ENCODE measurements at regions not wholly inside any gene's neighbourhood (a gene's known extent, or its start where the extent isn't known, plus 50 kb on each side); places are given as distances from the start of the nearest gene placed in this dataset.

DNA sequence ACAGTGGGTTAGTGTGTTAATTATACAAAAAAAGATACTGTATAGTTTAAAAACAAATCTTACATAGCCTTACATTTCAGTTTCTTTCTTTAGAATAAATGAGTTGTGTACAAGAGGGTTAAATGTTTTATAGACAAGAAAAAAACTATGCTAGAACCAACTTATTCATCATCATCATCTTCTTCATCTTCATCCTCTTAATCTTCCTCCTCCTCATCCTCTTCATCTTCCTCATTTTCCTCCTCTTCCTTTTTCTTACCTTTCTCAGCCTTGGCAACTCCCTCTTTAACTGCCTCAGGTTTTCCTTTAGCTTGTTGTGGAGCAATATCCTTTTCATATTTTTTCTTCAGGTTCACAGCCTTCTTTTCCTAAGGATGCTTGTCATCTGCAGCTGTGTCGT, 53.7 kb downstream of the RPS12 start:
- no peak for DNase-seq (ENCODE audit: low spot score)

DNA sequence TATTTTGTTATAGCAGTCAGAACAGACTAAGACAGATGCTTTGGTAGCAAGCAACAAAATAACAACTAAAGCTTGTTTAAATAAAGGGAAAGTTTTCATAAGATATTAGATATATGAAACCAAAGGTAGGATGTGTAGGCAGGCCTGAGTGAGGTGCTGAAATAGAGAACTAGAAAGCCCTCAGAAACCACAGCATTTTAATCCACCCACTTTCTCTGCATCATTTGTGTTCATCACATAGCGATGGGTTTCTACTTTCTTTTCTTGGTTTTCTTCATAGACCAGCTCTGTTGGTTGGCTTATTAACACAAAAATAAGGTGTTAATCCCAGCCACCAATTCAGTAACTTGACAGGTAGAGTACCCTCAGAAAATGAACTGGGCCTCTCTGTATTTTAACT, 58.6 kb downstream of the RPS12 start:
- no peak for DNase-seq (ENCODE audit: low spot score)

DNA sequence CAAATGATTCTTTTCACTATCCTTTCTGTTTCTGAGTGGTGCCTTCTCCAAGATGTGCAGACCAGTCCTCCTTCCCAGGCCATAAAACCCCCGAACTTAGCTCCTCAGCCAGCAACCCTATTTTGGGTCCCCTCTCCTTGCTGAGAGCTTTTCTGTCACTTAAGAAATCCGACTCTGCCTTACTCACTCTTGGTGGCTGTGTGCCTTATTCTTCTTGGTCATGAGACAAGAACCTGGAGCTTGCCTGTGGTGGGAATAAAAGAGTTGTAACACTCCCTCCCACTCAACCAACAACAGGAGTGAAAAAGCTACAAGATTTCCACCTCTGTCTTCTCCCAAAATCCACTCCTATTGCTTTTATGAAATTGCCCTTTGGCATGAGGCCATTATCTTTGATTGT, 62.6 kb downstream of the RPS12 start:
- DNase-seq (ENCODE audit: low spot score), result no peak

DNA sequence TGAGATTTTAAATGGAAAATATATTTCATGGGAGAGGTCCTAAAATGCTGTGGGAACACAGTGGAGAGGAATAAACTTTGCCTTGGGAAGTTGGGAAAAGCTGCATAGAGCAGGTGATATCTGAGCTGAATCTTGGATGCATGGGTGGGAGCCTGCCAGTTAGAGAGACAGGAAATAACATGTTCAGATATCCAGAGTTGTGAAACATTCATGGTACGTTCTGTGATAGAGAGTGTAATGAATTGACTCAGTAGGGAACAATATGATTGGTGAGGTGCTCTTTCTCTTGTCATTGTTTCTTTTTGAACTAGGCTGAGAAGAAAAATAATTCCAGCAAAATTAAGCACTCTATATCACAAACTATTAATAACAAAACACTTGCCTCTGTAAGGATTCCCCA, 72.8 kb downstream of the RPS12 start:
- DNase-seq (ENCODE audit: low spot score), result no peak

DNA sequence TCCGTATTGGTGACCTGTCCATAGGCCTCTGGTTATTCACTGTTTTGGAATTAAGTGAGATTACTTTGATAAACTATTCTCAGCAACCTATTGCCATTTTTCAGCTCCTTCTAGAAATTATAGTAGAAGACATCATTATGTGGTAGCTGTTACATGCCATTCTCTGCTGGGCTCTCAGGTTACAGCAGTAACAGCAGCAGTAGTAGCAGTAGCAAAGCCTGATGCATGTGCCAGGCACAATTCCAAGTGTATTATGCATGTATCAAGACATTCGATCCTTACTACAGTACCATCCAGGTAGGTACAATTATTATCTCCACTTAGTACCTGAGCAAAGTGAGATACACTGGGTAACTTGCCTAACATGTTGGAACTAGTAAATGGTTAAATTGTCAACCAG, 74.3 kb downstream of the RPS12 start:
- DNase-seq (ENCODE audit: low spot score), result no peak

DNA sequence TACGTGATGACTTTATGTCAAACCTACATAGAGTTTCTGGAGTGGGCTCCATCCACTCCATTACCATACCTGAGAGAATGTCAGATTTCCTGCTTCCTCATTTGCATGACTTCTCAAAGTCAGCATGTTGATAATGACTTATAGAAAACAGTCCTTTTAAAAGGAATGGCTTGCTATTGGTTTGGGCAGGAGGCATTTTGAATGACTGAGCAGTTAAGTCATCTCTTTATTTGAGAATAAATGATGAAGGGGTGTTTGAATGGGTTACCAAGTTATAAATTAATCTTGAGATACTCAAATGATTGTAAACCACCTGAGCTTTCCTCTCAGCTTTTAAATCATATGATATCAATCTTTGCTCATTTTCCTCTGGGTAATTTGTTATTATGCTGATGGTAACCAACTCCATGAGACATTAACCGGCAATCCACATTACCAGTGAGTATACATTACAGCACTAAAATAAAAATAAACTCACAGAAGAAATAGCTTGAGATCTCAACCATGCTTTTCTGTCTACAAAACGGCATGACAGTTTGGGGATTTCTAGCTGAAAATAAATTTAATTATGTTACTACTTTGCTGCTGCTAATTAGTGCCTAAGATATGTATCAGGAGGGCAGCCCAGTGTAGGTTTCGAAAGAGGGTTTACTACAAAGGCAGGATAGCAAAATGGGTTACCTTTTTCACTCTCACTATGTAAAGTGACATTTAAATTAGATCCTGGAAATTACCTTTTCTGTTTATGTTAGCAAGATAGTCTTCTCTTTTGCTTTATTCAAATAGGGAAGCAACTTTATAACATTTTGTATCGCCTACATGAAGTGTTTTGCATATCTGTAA, 78.8 kb downstream of the RPS12 start:
- no peak for DNase-seq (ENCODE audit: low spot score)

DNA sequence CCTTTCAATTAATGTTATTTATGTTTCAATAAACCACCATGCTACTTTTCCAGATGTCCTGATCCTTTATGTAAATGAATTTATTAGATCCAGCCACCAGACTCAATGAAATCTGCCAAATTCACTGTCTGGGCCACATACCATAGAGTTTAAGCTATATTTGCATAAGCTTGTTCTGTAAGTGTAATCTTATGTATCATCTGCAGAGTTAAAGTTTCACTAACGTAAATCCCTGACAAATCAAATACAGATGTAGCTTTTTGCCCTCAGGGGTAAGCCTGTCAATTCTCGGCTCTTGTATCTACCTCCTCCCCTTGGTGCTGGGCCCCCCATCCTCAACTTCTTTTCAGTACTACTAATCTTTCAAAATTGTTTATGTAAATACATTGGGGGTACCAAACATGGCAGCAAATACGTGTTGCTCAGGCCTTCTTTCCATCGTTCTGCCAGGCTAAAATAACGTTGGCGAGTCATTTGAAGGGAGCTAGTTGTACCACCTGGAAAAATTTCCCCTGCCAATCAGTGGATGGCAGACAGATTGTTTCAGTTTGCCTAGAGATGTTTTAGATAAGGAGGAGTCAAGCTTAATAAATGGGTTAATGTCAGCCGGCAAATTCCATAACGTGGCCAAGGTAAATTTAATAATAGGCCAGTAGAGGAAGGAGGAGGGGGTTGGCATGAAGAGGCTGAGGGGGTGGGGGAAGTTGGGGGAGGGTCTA, 79.6 kb downstream of the RPS12 start:
- DNase-seq (ENCODE audit: low spot score), result no peak

DNA sequence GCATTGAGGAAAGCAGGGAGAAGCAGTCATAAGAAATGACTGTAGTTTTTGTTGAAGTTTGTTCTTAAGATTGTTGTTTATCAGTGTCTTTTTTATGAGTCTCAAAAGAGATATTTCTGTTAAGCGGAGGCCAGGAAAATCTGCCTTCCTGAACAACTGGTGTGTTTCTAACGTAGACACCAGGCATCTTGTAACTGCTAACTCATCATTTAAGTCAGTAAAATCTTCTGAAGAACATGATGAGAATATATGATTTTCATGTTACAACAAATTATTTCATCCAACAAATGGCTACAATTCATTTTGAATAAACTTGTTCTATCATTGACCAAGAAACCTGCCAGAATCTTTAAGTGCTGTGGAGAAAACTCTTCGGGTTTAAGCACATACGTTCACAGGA, 84.0 kb downstream of the RPS12 start:
- no peak for DNase-seq (ENCODE audit: low spot score)

DNA sequence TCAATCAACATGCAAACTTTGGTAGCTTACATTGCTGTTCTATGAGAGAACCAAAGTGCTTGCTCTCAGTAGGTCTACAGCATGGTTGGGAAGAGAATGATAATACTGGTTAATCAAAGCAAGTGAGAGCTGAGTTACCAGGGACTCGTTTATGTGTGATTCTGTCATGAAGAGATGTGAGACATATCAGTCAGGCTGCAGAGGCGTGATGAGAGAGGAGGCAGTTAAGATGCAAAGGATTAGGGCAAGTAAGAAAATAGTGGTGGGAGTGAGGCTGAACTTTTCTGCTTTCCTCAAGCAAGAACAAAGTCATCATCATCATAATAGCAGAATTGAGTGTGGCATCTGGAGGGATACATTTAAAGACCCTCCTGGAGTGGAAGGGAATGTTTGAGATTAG, 86.5 kb downstream of the RPS12 start:
- no peak for DNase-seq (ENCODE audit: low spot score)

DNA sequence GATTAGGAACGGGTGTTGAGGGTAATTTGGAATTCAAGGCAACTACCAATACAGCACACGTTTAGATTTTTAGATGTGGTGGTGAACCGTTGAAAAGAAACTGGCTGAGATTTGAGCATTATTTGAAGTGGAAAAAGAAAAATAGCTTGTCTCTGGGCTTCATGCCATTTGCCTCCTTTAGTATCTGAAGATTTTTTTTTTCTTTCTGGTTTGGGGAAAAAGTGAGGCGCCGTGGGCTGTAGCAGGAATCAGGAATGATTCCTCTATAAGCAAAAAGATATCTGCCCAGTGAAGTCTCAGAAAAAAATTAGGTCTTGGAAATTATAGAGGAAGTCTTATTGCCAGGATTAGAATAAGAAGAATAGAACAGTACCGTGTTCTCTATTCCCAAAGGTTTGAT, 88.5 kb downstream of the RPS12 start:
- no peak for DNase-seq (ENCODE audit: low spot score)

DNA sequence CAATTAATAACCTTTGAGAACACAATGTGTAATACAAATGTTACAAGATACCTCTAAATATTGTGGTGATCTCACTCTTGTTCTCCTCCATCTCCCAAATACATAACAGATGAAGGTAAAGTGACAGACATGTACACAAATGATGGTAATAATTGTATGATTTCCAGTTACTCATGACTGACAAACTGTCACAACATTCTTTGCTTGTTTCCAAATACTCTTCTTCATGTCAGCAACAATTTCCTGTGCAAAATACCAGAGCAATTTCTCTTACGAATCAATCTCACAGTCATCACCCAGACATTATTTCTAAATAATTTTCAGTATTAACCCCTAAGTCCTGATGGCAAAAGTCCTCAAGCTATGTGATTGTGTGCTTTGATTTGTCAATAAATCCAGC, 92.9 kb downstream of the RPS12 start:
- DNase-seq (ENCODE audit: low spot score), result no peak

DNA sequence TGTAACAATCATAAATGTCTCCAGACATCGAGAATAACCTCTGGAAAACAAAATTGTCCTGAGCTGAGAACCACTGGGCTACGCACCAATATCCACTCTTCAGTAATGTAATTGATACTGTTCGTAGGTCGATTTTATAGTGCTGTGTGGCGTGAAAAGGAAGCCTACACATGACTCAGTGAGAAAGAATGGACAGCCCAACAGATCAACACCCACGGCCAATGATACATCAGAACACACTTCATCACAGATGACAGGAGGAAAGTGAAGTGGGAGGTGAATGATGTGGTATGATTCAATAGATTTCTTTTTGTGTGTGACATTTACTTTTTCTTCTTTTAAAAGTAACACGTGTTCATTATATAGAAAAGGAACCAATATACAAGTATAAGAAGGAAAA, 93.5 kb downstream of the RPS12 start:
- DNase-seq (ENCODE audit: low spot score), result no peak

DNA sequence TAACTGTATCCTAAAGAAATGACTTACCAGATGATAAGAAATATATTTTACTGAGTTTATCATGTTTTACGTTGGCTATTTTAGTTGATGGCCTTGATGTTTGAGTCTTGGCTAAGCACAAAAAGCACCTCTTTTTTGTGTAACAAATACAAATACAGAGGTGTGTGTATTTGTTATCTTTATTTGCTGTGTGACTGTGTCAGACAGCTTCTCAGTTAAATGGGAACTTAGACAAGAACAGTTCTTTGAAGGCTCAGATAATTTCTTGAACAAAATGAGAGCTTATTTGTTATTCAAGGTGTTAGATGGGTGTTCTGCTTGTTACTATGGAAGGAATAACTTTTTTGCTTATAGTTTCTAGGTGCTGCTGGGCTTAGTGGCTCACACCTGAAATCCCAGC, 95.4 kb downstream of the RPS12 start:
- DNase-seq (ENCODE audit: low spot score), result no peak

DNA sequence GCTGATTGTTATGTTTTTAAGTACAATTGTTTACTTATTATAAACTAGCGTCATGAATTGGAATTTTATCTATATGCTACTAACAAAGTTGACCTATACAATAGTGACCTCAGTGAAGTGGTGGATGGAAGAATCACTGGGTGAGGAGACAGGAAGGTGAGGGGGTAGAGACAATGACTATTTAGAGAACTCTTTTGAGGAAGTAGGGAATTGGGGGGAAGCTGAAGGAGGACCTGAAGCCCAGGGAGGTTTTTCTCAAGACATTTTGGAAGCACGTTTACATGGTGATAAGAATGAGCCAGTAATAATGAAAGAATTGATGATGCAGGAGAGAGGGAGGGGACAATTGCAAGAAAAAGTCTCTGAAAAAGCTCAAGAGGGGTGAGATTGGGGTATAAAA, 96.4 kb downstream of the RPS12 start:
- DNase-seq (ENCODE audit: low spot score), result no peak

DNA sequence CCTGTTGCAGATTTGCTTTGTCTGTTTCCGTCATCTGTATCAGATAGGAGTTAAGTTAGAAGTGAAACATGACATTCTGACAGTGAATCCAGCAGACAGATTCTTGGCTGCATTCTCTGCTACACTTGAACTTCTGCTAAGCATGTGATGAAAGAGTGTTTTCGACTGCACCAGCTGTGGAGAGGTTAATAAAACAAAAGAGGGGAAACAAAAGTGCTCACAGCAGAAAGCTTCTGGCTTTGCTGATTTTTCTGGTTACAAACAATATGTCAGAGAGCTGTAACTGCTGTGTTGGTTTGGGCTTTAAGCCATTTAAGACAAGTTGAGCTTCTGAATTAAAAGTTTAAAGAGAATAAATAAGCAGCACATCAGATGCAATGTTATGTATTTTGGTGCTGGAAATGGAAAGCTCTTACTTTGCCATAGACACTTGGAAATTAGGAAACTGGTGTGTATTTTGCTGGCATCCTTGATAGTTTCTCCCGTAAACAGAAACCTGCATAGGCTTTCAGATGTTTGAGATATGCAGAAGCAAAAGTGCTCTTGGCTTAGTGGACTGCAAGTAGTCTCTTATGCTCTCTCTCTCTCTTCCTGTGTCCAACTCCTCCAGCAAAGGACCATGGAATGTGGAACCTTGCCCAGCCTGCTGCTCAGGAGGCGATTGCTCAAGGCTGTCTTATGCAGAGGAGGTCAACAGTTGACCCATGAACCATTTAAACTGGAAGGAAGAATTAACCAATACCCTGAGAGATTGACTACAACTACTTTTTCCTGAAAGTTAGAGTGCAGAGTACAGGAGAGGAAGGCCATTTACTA, 104.9 kb downstream of the RPS12 start:
- no peak for DNase-seq (ENCODE audit: low spot score)

DNA sequence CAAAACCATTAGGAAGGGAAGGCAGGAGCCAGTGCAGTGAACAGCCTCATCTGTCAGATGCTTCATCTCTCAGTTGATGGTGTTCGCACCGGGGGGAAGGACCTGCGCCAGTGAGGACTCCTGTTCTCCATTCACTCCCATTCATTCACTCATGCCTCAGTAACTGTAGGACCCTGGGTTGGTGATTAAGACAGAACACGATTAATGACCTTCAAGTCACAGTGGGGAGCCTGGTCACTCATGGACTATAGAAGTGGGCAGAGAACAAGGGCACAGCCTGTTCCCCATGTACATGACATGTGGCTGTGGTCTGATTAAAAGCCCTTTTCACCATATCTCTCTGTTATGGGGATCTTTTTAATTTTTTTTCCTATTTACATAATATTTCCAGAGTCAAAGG, 113.3 kb downstream of the RPS12 start:
- DNase-seq (ENCODE audit: low spot score), result no peak

DNA sequence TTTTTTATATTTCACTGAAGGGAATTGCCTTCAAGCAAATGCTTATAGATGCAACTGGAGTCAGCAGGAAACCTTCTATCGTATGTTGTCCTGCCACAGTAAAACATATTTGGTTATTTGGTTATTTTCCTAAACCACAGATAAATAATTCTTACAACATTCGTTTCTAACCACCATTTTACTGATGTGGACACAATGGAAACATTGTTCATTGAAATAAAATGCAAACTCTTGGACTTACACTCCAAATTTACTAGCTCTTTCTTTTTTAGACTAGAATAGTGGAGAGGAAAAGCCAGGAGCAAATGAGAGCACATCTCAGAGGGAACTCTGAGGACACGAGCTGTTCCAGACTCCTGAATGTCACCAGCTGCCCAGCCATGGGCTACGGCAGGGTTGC, 114.8 kb downstream of the RPS12 start:
- no peak for DNase-seq (ENCODE audit: low spot score)

DNA sequence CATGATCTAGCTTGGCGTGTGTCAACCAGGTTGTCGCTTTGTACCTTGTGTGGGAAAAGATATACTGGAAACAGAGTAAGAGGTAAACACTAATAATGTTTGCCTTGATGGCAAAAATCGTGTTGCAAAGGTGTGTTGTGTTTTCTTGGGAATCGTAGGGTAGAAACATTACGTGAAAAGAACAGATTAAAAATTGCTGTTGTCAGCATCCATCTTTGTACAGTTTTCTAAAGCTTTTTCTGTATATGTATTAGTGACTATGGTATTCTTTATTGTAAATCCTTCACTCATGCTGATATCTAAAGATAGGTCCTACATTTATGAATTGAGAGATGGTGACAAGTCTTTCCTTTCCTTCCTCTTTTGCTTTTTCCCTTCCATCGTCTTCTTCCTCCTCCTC, 116.9 kb downstream of the RPS12 start:
- no peak for DNase-seq (ENCODE audit: low spot score)

DNA sequence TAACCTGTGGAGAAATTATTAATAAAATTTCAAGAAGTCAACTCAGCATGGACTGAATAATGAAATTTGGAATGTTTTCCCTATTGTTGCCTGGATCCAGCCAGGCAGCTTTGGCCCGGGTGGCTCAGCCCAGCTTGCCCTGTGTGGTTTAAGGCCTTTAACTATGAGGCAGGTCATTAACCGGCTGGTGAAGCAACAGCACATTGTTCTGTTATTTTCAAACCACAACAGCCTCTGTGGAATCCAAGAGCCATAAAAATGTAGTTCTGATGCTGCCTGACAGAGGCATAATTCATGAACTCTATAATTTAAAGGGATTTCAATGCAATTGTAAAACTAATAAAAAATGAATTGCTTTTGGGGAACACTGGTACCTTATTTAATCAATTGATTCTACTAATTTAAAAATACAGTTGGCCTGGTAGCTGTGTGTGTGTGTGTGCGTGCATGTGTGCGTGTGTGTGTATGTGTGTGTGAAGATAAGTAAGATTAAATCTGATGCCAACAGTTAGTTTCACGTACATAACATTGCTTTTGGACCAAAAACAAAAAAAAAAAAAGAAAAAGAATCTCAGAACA, 117.7 kb downstream of the RPS12 start:
- no peak for DNase-seq (ENCODE audit: low spot score)

DNA sequence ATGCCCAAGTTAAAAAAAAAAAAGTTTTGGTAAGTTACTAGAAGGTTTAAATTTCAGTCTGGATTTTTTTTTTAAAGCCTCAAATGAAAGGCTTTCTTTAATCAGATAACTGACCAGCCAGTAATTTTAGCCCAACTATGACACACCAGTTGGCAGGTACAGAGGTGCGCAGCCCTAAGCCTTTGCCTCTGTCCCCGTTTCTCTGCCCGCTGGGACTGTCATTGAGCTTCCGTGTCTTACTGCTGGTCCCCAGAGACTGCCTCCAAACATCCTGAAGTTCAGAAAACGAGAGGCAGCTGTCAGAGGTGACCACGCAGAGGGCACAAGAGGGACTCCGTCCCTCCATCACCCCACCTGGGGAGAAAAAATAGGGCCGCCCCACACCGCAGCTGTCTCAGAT, 118.2 kb downstream of the RPS12 start:
- DNase-seq (ENCODE audit: low spot score), result no peak

DNA sequence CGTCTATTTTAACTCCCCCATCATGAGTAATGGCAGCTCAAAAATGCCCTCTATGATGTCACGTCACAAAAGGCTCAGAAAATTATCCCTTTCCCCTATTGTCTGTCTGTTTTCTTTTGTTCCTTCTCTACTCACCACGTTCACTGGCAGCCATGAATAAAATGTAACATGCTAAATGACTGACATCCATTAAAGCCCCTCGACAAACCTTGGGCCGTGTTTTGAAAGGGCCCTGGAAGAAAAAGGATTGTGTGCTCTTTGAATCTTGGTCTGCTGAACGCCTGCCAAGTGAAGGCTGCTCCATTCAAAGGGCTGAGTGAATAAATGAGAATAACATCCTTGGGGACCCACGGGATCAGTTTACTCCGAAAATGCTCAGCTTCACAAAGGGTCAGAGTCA, 118.7 kb downstream of the RPS12 start:
- no peak for DNase-seq (ENCODE audit: low spot score)

DNA sequence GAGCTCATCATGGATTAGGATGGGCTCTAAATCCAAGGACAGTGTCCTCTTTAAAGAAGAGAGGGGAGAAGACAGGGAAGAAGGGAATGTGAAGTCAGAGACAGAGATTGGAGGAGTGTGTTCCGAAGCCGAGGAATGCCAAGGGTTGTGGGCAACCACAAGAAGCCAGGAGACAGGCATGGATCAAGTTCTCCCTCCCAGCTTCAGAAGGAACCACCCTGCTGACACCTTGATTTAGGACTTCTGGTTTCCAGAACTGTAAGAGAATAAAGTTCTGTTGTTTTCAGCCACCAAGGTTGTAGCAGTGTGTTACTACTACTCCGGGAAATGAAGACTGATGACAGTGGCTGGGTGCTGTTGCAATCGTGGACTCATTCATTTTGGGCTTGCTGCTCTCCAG, 120.1 kb downstream of the RPS12 start:
- no peak for DNase-seq (ENCODE audit: low spot score)

DNA sequence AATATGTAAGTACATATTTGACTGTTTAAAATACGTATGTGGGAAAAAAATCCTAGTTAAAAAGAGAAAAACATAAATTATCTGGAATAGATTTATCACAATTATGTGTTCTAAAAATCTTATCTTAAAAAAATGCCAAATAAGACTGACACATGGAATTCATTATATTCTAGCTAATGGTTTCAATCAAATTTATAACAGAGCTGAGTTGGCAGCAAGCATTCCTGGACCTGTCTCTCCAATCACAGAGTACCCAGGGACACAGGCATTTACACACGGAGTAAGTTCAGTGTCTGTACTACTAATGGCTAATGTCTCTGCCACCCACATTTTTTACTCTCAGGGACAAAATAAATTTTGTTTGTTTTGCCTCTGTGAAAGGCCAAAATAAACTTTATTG, 122.3 kb downstream of the RPS12 start:
- no peak for DNase-seq (ENCODE audit: low spot score)
